Stimulated activated naive CD8-positive, alpha-beta T cell treated with anti-CD3 and anti-CD28 coated beads, Interleukin-15, Interleukin-2, amounts not matched to agents 100 U/mL and 50 U/mL, for 24 hours (primary cell): ENCODE measurements at regions not wholly inside any gene's neighbourhood (a gene's known extent, or its start where the extent isn't known, plus 50 kb on each side); places are given as distances from the start of the nearest gene placed in this dataset.
"Not testable (repeated sequence)": the region's sequence is repeated elsewhere in the genome, so short reads cannot be mapped to it uniquely, and the experiment has no call there.

Experiments used
- ATAC-seq: fragments of 150-1000 bp; cut with Tn5 transposase; one replicate; pipeline ENCODE4 v1.10.0; 2021
- DNase-seq: peaks from one replicate; pipeline ENCODE4 v3.0.0; 2021

- DNase-seq (no peak), ATAC-seq (no peak)
These were observed 53.8 kb upstream of the C2CD4B start for GRCh38 chr15:62218841-62219240.

DNA sequence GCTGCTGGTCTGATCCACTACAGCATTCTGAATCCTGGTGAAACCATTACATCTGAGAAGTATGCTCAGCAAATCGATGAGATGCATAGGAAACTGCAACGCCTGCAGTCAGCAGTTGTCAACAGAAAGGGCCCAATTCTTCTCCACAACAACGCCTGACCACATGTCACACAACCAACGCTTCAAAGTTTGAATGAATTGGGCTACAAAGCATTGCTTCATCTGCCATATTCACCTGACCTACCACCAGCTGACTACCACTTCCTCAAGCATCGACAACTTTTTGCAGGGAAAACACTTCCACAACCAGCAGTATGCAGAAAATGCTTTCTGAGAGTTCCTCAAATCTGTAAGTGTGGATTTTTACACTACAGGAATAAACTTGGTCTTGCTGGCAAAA, 54.7 kb upstream of the C2CD4B start:
- ATAC-seq (no peak), DNase-seq (no peak)

GRCh38 chr15:62223020-62223419, 57.9 kb upstream of the C2CD4B start:
- no peak for ATAC-seq
- no peak for DNase-seq

- DNase-seq (no peak), ATAC-seq (no peak)
These were observed 63.5 kb upstream of the C2CD4B start for GRCh38 chr15:62228604-62229003.

DNA sequence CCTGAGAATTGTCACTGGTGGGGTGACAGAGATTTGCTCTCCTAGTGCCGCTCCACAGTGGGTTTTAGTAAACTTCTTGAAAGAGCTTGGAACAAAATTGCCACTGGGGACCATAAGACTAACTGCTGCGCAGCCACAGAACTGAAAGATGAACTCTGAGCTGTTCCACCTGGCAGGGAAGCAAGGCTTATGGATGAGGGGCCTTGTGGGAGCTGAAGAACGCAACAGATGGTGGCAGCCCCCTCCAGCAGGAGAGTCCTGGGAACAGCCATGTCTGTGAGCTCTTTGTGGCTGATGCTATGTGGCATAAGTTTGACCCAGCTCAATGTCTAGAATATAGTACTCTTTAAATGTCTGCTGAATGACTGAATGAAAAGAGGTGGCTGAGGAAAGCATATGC, 66.8 kb upstream of the C2CD4B start:
- DNase-seq, result no peak
- no peak for ATAC-seq

- ATAC-seq (no peak), DNase-seq (no peak)
These were observed 75.3 kb upstream of the C2CD4B start for GRCh38 chr15:62240121-62241096.

DNA sequence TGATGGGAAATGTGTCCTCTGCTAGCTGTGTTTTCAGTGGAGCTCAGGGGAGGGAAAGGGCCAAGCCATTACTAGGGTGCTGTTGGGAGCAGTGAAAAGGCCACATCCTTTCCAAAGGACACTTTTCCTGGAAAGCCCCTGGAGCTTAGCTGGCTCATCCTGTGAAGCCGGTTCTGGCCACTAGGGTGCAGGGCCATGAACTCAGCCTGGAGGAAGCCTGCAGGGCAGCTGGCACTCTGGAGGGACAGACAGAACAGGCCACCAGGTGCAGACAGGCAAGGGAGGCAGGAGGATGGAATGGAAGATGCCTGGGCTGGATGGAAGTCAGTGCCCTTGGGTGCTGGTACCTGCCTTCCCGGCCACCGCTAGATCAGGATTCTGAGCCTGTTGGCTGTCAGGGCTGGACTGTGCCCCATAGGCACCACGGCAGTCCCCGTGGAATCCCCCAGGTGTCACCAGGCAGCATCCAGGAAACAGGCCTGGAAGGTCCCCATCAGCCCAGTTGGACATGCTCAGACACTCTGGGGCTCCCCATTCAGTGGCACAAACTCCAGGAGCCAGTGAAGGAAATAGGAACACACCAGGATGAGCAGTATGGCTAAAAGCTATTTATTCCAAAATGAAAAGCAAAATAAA, 76.2 kb upstream of the C2CD4B start:
- ATAC-seq (no peak), DNase-seq (no peak)

DNA sequence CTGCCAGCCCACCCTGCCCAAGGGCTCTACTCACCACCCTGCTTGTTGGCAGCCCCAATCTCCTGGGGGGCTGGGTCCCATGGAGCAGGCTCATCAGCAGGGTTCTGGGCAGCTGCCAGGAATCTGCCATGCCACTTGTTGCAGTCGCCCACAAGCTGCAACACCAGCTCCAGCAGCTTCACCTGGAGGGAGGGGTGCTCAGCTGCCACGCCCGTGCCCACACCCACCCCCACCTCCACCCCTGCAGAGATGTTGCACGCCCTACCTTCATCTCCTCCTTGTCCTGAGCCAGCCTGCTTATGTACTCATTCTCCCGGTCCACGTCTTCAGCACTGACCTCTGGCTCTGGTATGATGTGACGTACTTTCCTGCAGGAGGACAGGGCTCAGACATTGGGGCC, 77.9 kb upstream of the C2CD4B start:
- no peak for ATAC-seq
- no peak for DNase-seq

- ATAC-seq (no peak), DNase-seq (no peak)
These were observed 79.7 kb upstream of the C2CD4B start for GRCh38 chr15:62244762-62245161.

GRCh38 chr15:62248277-62248984, 83.3 kb upstream of the C2CD4B start:
- DNase-seq (no peak), ATAC-seq (no peak)

DNA sequence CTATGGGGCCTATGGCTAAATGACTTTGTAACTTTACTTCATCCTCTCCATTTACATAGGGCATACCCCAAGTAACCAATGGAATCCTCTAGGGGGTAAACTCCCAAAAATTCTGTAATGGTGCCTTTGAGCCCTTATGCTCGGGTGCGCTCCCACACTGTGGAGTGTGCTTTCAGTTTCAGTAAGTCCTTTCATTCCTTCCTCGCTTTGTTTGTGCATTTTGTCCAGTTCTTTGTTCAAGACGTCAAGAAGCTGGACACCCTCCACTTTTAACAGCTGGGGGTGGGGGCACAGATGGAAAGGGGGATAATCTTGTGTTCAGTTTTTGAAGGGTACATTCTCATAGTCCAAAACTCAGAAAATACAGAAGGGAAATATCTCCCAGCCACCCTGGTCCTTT, 84.4 kb upstream of the C2CD4B start:
- ATAC-seq (no peak), DNase-seq (no peak)

DNA sequence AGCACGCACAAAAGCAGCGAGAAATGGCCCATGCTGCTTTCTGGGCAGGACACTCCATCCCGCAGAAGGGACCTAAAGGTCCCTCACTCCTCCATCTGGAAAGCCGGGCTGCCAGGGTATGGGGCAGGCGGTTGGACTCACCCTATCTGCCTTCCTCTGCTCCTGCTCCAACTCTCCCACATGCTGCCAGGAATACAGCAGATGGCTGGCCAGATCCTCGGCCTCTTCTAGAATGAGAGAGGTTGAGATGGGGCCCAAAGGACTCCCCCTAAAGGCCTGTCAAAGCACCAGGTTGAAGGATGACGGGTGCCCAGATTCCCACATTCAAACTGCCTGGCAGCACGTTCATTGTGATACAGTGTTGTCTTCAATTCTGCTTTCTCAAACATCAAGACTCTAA, 85.1 kb upstream of the C2CD4B start:
- DNase-seq (no peak), ATAC-seq (no peak)

DNA sequence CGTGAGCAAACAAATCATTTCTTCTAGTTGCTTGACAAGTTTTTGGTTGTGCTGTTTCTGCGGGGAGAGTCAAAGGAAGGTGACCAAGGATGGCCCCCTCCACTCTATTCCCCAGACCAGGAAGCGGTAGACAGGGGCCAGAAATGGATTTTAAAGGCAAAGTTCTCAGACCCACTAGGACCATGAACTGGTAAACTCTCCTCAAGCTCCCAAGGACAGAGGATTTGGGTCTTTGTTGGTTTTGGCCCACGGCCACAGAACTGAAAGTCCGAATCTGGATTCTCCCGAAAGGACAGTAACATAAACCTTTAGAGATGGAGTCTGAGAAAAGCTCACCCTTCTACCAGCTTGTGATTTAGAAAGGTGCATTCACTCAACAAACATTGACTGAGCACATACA, 85.9 kb upstream of the C2CD4B start:
- ATAC-seq (no peak), DNase-seq (no peak)

DNA sequence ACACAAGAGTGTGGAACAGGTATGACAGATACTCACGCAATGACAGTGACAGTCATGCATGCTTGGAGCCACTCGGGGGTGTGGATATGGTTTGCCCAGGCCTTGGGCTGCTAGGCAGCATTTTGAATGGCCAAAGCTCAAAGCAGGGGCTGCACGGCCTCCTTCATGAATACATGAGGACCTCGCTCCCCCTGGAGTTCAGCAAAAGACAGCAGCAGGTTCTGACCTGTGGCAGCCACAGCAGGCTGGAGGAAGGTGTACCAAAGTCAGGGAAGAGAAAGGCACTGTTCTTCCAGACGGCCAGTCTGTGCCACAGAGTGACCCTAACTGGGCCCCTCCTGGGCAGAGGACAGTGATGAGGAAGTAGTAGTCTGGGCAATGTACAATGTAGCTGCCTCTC, 88.2 kb upstream of the C2CD4B start:
- no peak for ATAC-seq
- DNase-seq, result no peak

DNA sequence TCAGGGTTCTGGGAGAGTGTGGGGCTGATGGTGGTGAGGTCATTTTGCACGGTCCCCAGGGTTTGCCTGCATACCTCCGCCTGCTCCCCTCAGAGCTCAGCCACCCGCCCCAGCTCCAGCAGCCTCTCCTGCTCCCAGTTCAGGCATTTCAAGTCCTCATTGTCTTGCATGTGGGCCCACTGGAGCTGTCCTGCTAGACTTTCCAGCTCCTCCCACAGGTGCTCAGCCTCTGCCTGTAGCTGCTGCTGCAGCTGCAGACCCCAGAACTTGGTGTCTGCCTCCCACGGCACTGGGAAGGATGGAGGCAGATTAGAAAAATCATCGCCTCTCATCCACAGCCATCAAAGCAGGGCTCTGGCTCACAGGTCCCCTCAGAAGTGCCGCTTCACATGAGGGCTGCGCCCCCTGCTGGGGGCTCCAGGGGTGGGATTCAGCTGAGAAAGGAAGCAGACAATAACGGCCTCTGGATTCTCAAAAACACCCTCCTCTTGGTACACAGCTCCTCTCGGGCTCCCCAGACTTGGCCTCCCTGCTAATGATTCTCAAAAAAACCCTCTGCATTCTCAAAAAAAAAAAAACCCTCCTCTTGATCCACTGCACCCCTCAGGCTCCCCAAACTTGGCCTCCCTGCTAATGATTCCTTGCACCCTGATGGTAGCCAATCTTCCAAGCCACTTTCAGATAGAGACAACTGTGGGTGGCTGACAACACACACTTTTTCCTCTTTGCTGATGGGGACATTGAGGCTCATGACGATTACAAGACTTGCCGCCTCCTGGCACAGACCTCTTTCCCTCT, 89.3 kb upstream of the C2CD4B start:
- DNase-seq (peak; percentile 79), ATAC-seq (peak; percentile 67)

DNA sequence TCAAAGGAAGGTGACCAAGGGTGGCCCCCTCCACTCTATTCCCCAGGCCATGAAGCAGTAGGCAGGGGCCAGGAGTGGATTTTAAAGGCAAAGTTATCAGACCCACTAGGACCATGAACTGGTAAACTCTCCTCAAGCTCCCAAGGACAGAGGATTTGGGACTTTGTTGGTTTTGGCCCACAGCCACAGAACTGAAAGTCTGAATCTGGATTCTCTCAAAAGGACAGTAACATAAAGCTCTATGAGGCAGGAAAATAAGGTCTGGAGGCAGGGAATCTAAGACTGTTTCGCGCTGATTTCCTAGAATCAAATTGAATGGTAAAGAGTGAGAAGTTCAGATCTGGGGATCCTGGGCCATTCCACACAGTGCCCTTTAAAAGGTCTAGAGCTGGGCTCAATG, 91.3 kb upstream of the C2CD4B start:
- DNase-seq, ATAC-seq: not testable (repeated sequence)

DNA sequence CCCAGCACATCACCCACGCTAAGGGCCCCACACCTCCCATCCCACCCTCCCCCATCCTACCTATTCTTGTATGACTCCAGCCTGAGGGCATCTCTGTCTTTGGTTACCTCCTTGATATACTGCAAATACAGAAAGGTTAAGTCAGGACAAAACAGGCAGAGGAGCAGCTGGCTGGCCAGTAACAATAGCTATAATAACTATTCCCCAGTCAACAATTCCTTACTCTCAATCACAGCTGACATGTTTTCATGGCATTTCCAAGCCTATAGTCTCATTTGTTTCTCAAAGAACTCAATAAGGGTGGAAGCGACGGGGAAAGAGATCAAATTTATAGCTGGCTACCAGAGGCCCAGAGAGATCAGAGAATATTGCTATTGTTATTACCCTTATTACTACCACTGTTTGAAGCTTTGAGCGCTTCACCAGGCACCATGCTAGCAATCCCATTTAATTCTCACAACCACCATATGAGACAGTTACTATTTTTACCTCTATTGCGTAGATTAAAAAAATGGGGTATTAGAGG, 93.0 kb upstream of the C2CD4B start:
- no peak for DNase-seq
- ATAC-seq, result no peak

- DNase-seq (no peak), ATAC-seq (no peak)
These were observed 97.3 kb upstream of the C2CD4B start for GRCh38 chr15:62262305-62262941.

DNA sequence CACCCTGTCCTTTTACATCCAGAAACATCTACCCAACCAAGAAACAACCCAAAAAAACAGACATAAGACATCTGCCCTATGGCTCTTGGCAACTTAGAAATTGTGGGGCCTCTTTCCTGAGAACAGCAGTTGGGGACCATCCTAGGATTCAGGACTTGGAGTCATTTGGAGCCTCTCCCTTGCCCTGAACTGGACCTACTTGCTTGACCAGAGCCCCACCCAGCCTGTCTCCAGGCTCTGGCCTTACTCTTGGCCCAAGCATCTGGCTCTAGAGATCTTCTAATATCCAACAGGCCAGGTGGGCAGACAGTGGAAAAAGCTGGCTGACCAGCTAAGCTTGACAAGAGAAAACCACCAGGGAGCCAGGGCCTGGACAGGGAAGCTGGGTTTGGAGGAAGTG, 99.1 kb upstream of the C2CD4B start:
- ATAC-seq (no peak), DNase-seq (no peak)

DNA sequence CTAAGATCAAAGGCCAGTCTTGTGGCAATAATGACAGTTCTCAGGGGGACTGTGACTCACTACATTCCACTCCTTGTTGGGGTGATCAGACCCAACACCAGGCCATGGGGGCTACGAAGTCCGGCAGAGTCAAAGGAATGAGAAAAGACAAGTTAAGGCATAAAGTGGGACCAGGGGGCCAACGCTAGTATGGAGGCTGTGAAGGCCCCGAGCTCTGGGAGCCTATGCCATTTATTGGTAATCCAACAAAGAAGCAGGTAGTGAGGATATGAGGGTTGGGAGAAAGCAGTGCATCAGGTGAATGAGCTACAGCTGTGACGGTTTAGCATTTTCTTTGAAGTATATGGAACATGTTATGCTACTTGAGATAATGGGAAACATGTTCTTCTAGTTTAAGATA, 104.4 kb upstream of the C2CD4B start:
- ATAC-seq (no peak), DNase-seq (no peak)

DNA sequence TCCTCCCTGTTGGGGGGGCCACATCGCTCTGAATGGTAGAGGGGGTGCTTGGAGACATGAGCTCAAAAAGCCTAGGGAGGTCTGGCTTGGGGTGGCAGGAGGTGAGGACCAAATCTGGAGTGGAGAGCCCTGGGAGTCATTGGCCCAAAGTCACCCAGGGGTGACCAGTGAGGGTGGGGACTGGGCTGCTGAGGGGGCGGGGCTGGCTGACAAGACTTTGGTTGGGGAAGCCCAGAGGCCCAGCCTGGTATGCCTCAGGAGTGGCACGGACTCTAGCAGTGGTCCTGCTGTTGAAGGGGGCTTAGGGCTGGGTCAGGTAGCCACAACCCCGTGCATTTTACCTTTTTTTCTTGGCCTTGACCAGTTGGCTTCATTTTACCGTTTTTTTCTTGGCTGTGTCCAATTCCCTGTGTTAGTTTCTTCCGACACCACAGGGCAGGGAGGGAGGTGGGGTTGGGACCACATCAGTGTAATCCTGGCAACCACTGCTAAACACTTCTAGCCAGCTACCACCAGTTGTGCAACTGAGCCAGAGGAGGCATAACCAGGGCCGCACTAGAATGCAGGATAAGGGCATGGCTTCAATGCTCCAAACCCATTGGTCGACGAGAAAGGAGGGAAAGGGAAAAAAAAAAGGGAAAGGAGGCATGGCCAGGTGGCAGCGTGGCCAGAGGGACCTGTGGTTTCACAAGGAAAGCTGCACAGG, 105.3 kb upstream of the C2CD4B start:
- DNase-seq, result no peak
- no peak for ATAC-seq
